NOMO-1 treated with dmso at 0.1 percent for 144 hours (cell line): ENCODE measurements at regions not wholly inside any gene's neighbourhood (a gene's known extent, or its start where the extent isn't known, plus 50 kb on each side); places are given as distances from the start of the nearest gene placed in this dataset.
"Not testable (repeated sequence)": the region's sequence is repeated elsewhere in the genome, so short reads cannot be mapped to it uniquely, and the experiment has no call there.

Experiments used
- DNase-seq: peaks from one replicate; lab custom pipeline; 2025; ENCODE audit not compliant: unreplicated experiment; lab: John Stamatoyannopoulos, UW

- not testable (repeated sequence) for DNase-seq
These were observed 204.8 kb downstream of the HIBADH start for GRCh38 chr7:27457603-27458565.

- DNase-seq: no peak
These were observed 203.5 kb downstream of the HIBADH start for GRCh38 chr7:27459021-27459730.

- DNase-seq: no peak
These were observed 203.0 kb downstream of the HIBADH start for GRCh38 chr7:27459731-27460053.

GRCh38 chr7:27462575-27463270 is 200.0 kb downstream of the HIBADH start:
- DNase-seq: no peak

- no peak for DNase-seq
These were observed 197.7 kb downstream of the HIBADH start for GRCh38 chr7:27464970-27465369.

GRCh38 chr7:27466703-27467102 is 196.0 kb downstream of the HIBADH start:
- DNase-seq: no peak

- DNase-seq: no peak
These were observed 190.6 kb downstream of the HIBADH start for GRCh38 chr7:27472043-27472442.
